ENCODE measurements at regions not wholly inside any gene's neighbourhood (a gene's known extent, or its start where the extent isn't known, plus 50 kb on each side); places are given as distances from the start of the nearest gene placed in this dataset.

GRCh38 chr11:7175007-7175406 is 76.7 kb upstream of the SYT9 start (continued):
- TF ChIP-seq CREB1 (CRISPR knock-in tag; IDR thresholded peaks at IDR 0.05): no peak
- TF ChIP-seq FOXK1 (CRISPR knock-in tag; IDR thresholded peaks at IDR 0.05): no peak
- no peak for TF ChIP-seq ATF2 (CRISPR knock-in tag; IDR thresholded peaks at IDR 0.05; ENCODE audit: borderline replicate concordance, low read depth)
- no peak for TF ChIP-seq NFE2L1 (CRISPR knock-in tag; IDR thresholded peaks at IDR 0.05)
- TF ChIP-seq TEAD4 (CRISPR knock-in tag; IDR thresholded peaks at IDR 0.05): no peak
- TF ChIP-seq MXD4 (CRISPR knock-in tag; IDR thresholded peaks at IDR 0.05; ENCODE audit: borderline replicate concordance): no peak
- TF ChIP-seq GTF2I (CRISPR knock-in tag; conservative IDR thresholded peaks at IDR 0.05): no peak
- TF ChIP-seq ZNF512 (CRISPR knock-in tag; IDR thresholded peaks at IDR 0.05; ENCODE audit: borderline replicate concordance): no peak
- no peak for TF ChIP-seq ZNF263 (CRISPR knock-in tag; IDR thresholded peaks at IDR 0.05; ENCODE audit: low read depth)

- Mint-ChIP-seq H3K27me3 (ENCODE audit: low read depth) (no peaks in the 10 kb centered on the region; the same call in 1 of the 2 replicates), H3K27ac (no peak overlapping the region), H3K9me3 (no peaks in the 10 kb centered on the region), H3K36me3 (no peaks in the 10 kb centered on the region), H3K4me3 (no peak overlapping the region), H3K4me1 (no peaks in the 10 kb centered on the region)
- no peak for DNase-seq (ENCODE audit: low spot score)
- no peak for TF ChIP-seq IRF1 (CRISPR knock-in tag; IDR thresholded peaks at IDR 0.05)
- TF ChIP-seq EMX1 (CRISPR knock-in tag; IDR thresholded peaks at IDR 0.05): no peak
- TF ChIP-seq CREB1 (CRISPR knock-in tag; IDR thresholded peaks at IDR 0.05): no peak
- TF ChIP-seq TEAD1 (CRISPR knock-in tag; IDR thresholded peaks at IDR 0.05): no peak
- no peak for TF ChIP-seq ZNF532 (CRISPR knock-in tag; IDR thresholded peaks at IDR 0.05; ENCODE audit: borderline replicate concordance)
- no peak for TF ChIP-seq NR3C1 (CRISPR knock-in tag; conservative IDR thresholded peaks at IDR 0.05; ENCODE audit: low read depth)
- no peak for TF ChIP-seq MYBL2 (CRISPR knock-in tag; IDR thresholded peaks at IDR 0.05)
- TF ChIP-seq ZNF121 (CRISPR knock-in tag; IDR thresholded peaks at IDR 0.05): no peak
- no peak for TF ChIP-seq ARID4B (CRISPR knock-in tag; IDR thresholded peaks at IDR 0.05; ENCODE audit: borderline replicate concordance)
- TF ChIP-seq ZNF281 (CRISPR knock-in tag; IDR thresholded peaks at IDR 0.05): no peak
- ATAC-seq: no peak
- POLR2A ChIA-PET: interaction anchor here (0.7 kb wide), 1 partner anchor 48 kb away, joined by 3 read pairs; no protein-coding TSS in a partner anchor
- CTCF ChIA-PET: no interaction called here
Observed at GRCh38 chr11:7186190-7186589, 65.5 kb upstream of the SYT9 start.

All from WTC11 (cell line).